ENCODE measurements at regions not wholly inside any gene's neighbourhood (a gene's known extent, or its start where the extent isn't known, plus 50 kb on each side); places are given as distances from the start of the nearest gene placed in this dataset.
A peak's percentile ranks its signal among the peaks of the same experiment; 100 is the strongest.

GRCh38 chr4:138052806-138053632 lies 189.1 kb downstream of the SLC7A11 start:
- H3K9me3 ChIP-seq (replicated peaks; ENCODE audit: control insufficient read depth, insufficient read depth, low read length) = no peaks in the 10 kb centered on the region
- H3K79me2 ChIP-seq (ENCODE audit: control insufficient read depth, insufficient read depth, low read length) = no peaks in the 10 kb centered on the region
- H3K27me3 ChIP-seq (ENCODE audit: control insufficient read depth in 2 of 2, insufficient read depth in 2 of 2, low read length in 2 of 2) = no peaks in the 10 kb centered on the region
- BruUV-seq (replicated peaks) = TSS peak; percentile 8
- FAIRE-seq (no peak), DNase-seq (ENCODE audit: low read depth, low spot score) (no peak)
- H2AFZ ChIP-seq (ENCODE audit: low read depth, low read length) = no peak overlapping the region
- ChIA-PET CTCF (interaction anchor here (0.9 to 4.3 kb wide), 12 partner anchors 9 to 245 kb away, joined by 3 to 36 read pairs (median 4); no protein-coding TSS in a partner anchor), POLR2A (interaction anchor here (1.0 kb wide), 1 partner anchor 62 kb away, joined by 3 read pairs; no protein-coding TSS in a partner anchor)
- intact Hi-C loops (cut with micrococcal nuclease) = loop anchor here (1.0 to 5.0 kb wide), 2 partner anchors 39 to 961 kb away; no protein-coding TSS in a partner anchor
- H3K36me3 ChIP-seq (ENCODE audit: control insufficient read depth in 2 of 2, extremely low read depth in 1 of 2, insufficient read depth in 2 of 2, low read length in 2 of 2) = no peaks in the 10 kb centered on the region
- H3K4me3 ChIP-seq (replicated peaks in 1 of 3; ENCODE audit: insufficient read depth in 1 of 3, low read depth in 1 of 3, low read length in 3 of 3) = no peak overlapping the region
- H3K27ac ChIP-seq (ENCODE audit: insufficient read depth, low read depth, low read length) = peak overlapping the region; percentile 92
- peak overlapping the region; percentile 67 for H3K4me2 ChIP-seq (ENCODE audit: insufficient read depth, low read length)
- H3K9me1 ChIP-seq (replicated peaks; ENCODE audit: control insufficient read depth, extremely low read depth, insufficient read depth, low read length) = no peaks in the 10 kb centered on the region
- TF ChIP-seq JUN (IDR thresholded peaks at IDR 0.05; ENCODE audit: borderline replicate concordance, insufficient read depth, insufficient read length, low read depth) = no peak
- no peak for TF ChIP-seq CTCF (IDR thresholded peaks at IDR 0.05; ENCODE audit: extremely low read depth in 1 of 2, insufficient read depth in 1 of 2, low read depth in 1 of 2, low read length in 2 of 2)
- TF ChIP-seq POLR2AphosphoS5 (IDR thresholded peaks at IDR 0.05; ENCODE audit: insufficient read depth, low read depth, low read length) = no peak
- no peak for TF ChIP-seq FOS (IDR thresholded peaks at IDR 0.05; ENCODE audit: borderline replicate concordance, insufficient read depth, low read length)
- no peak for TF ChIP-seq MYC (IDR thresholded peaks at IDR 0.05; ENCODE audit: low read depth, low read length)
- no peak for TF ChIP-seq EZH2 (IDR thresholded peaks at IDR 0.05; ENCODE audit: borderline replicate concordance, low read depth, low read length, severe bottlenecking)
- TF ChIP-seq, protein P1, sequence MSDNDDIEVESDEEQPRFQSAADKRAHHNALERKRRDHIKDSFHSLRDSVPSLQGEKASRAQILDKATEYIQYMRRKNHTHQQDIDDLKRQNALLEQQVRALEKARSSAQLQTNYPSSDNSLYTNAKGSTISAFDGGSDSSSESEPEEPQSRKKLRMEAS (IDR thresholded peaks at IDR 0.05; ENCODE audit: insufficient read depth, insufficient read length) = no peak
- no peak for TF ChIP-seq GATA2 (IDR thresholded peaks at IDR 0.05; ENCODE audit: insufficient read depth, insufficient read length, low read depth, low read length)
- TF ChIP-seq POLR2A (IDR thresholded peaks at IDR 0.05; ENCODE audit: low read depth, low read length) = no peak
- peak overlapping the region; percentile 79 for H3K9ac ChIP-seq (replicated peaks; ENCODE audit: extremely low read depth, insufficient read depth, low read length)
- H3K4me1 ChIP-seq (ENCODE audit: control insufficient read depth, extremely low read depth, insufficient read depth, low read length) = peaks cover 63% of the 10 kb centered on the region
- H4K20me1 ChIP-seq (replicated peaks; ENCODE audit: control insufficient read depth, extremely low read depth, insufficient read depth, low read length) = no peaks in the 10 kb centered on the region
- dilution Hi-C loops (cut with MboI; ENCODE audit: extremely low pct_ligation_motif_present, low sequenced_read_pairs) = no loop called here

All from endothelial cell of umbilical vein (primary cell).